SK-N-MC (cell line): ENCODE measurements at regions not wholly inside any gene's neighbourhood (a gene's known extent, or its start where the extent isn't known, plus 50 kb on each side); places are given as distances from the start of the nearest gene placed in this dataset.

ENCODE experiments used
- EZH2 ChIP-seq: fragments of 200-600 bp; sonication (generic); IDR thresholded peaks from one replicate; pipeline ENCODE4 v1.6.1; 2017; ENCODE audit warnings: antibody characterized with exemption
- FOXP2 ChIP-seq: optimal IDR thresholded peaks from 2 replicates; pipeline ENCODE3; 2011; ENCODE audit warnings: mild to moderate bottlenecking, moderate library complexity; ENCODE audit not compliant: insufficient read depth; ENCODE audit errors: extremely low read length, control extremely low read depth
- POLR2AphosphoS5 ChIP-seq: IDR thresholded peaks from 2 replicates; pipeline ENCODE4 v1.6.1; 2012; ENCODE audit warnings: mild to moderate bottlenecking, low read depth, low read length, borderline replicate concordance

GRCh38 chr20:11677428-11677827 lies 240.3 kb upstream of the BTBD3 start:
- TF ChIP-seq FOXP2, result no peak
- no peak for TF ChIP-seq EZH2
- TF ChIP-seq POLR2AphosphoS5, result no peak
